ENCODE measurements at regions not wholly inside any gene's neighbourhood (a gene's known extent, or its start where the extent isn't known, plus 50 kb on each side); places are given as distances from the start of the nearest gene placed in this dataset.

DNA sequence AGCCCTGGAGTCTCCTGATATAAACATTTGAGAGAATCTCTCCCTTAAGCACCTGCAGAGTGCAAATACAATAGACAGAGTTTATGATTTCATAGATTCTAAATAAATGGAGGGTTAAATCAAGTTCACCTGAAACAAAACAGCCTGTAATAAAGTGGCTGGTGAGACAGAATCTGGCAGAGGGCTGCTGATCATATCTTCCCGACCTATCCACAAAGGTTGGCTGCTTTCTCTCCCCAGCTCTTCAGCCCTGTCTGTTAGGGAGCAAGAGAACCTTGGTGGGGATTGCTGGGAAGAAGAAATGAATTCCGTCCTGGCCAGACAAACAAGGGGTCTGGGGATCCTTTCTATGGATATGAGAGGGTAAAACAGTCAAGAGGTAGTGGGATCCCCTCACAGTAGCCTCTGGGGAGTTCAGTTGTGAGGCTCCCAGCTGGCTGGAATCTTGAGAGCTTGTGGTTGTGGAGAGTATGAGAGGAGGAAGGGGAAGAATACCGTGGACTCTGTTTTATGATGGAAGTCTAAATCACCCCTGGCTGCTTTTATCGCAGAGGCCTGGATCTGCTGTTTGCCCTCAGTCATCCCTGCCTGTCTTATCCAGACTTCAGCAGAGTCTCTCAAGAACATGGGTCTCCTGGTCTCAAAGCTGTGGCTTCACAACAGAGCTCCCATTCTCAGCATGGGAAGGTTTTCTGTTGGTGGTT is 451.3 kb downstream of the NTRK3 start:
- DNase-seq, result no peak

DNA sequence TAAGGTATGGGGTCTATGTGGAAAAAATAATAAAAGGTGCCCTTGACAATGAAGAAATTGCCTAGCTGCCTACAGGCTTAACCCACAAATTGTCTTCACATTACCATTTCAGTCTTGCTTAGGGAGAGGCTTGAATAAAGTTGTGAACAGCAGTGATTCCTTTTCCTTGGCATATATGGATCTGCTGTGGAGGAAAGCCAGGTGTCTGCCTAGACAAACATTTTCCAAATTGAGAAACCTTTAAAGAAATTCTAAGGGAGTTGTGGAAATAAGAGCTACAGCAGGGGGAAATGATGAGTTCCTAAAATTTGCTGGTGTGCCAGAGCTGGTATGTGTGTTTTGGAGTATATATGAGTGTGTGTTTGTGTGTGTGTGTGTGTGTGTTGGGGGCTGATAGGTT is 452.1 kb downstream of the NTRK3 start:
- no peak for DNase-seq

- no peak for DNase-seq
Measured at GRCh38 chr15:87799838-87800237, 456.7 kb downstream of the NTRK3 start.

DNA sequence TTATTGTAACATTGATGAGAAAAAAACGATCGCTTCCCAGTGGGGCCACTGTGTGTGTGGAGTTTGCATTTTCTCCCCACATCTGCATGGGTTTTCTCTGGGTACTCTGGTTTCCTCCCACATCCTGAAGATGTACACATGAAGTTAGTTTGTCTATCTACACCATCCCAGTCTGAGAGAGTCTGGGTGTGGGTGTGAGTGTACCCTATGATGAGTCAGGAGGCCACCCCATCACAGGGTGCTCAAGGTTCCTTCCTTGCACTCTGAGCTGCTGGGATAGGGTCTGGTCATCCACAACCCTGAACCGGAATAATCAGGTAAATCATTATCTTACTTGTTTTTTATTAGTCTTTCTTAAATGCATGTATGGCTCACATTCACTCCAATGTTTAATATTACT is 457.1 kb downstream of the NTRK3 start:
- DNase-seq, result no peak

DNA sequence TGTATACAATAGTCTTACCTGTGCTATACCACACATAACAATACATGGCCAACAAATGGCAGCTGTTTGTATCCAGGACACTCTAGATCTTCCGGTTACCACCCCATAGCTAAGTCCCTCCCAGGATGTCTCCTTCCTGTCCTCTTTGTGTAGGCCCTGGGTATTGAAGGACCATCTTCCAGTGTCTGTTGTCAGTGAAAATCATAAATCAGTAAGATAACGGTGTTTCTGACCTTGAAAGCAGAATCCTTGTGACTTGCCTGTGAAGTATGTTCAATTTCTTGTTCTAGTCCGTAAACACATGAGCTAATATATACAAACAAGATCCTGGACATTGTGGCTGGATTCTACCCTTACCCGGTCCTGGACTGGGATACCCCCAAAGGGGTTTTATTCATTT is 462.8 kb downstream of the NTRK3 start:
- no peak for DNase-seq

GRCh38 chr15:87792250-87793040 is 464.1 kb downstream of the NTRK3 start:
- peak; percentile 5 for DNase-seq

GRCh38 chr15:87781959-87782625 is 474.4 kb downstream of the NTRK3 start:
- DNase-seq, result no peak

GRCh38 chr15:87779746-87780145 is 476.8 kb downstream of the NTRK3 start:
- no peak for DNase-seq

DNA sequence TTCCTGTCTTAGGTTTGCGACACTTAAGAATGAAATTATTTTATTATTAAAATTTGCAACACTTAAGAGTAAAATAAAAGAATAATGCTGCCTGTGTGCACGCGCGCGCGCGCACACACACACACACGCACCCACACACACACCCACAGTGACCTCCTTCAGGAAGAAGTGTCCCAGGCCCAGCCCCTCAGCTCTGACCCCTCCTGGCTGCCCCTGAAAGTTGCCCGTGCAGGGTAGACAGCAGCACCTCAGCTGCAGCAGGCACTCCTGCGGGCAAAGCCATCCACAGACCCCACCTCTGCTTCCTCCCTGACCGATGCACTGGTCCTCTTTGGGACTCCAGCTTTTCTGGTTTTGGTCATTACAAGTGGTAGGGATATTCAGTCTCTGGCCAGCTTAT is 478.2 kb downstream of the NTRK3 start:
- no peak for DNase-seq

DNA sequence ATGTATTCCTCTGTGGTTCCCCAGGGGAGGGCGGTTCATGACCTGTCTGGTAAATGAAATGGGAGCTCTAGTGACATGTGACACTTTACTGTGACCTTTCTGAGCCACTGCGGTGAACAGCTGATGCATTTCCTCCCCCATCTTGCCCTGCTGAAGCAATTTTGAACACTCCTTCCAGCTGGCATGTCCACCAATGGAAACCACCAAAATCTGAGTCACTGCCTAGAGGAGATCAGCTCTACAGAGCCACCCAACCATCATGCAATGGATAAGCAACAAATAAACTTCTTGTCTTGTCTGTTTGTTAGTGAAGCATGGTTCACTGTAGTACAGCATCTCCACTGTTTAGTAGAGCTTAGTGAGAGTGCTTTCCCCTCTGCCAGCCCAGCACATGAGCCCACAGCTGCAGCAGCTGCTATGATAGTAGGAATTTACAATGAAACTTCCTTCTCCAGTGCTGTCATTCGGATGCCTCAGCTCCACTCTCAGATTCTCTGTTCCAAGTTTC is 479.4 kb downstream of the NTRK3 start:
- DNase-seq, result peak; percentile 86

- no peak for DNase-seq
Measured at GRCh38 chr15:87767516-87767915, 489.0 kb downstream of the NTRK3 start.

DNA sequence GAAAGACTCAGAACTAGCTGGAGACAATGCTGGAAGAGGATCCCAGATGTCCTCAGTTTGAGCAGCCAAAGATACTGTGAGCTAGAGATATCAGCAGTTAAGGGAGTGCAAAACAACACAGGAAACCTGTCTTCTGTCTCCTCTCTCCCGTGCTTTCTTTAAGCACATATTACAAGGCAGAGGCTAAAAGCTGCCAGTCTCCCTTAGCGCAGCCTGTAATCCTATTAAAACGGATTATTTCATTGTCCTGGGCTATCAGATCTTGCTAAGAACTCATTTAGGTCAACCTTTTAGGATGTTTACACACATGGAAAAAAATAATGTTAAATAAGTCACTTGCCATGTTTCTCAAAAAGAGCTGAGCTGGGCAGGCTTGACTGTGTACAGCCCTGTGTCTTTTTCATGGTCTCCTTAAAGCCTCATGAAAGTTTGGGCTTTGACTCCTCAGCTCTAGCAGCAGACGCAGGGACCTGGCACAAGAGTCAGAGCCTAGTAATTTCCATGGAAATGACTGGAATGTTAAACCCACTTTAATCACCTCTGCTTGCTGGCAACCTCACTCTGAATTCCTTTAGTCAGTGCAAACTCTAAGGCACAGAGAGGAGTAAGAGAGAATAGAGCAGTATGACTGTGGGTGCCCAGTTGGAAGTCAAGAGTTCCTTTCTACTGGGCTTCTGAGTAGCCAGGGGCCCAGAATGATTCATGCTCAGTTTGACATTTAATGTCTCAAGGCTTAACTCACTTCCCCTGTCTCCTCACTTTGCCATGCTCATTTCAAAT is 491.9 kb downstream of the NTRK3 start:
- DNase-seq, result peak; percentile 88

DNA sequence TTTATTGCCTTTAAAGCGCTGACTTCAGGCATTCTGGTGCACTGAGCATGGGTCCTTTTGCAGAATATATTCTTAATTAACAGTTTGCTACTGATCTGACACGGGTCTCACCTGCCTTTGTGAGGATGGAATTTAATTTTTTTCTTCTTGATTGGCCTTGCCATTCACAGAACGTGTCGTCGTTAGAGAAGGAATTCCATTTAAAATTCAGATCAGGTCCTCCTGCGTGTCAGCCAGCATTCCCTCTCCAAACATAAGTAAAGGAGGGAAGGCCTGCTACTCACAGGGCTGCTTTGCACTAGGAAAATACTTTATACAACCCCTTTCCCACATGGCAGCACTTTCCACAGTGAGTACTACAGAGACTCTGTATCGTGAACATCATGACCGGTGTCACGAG is 492.7 kb downstream of the NTRK3 start:
- DNase-seq, result no peak

DNA sequence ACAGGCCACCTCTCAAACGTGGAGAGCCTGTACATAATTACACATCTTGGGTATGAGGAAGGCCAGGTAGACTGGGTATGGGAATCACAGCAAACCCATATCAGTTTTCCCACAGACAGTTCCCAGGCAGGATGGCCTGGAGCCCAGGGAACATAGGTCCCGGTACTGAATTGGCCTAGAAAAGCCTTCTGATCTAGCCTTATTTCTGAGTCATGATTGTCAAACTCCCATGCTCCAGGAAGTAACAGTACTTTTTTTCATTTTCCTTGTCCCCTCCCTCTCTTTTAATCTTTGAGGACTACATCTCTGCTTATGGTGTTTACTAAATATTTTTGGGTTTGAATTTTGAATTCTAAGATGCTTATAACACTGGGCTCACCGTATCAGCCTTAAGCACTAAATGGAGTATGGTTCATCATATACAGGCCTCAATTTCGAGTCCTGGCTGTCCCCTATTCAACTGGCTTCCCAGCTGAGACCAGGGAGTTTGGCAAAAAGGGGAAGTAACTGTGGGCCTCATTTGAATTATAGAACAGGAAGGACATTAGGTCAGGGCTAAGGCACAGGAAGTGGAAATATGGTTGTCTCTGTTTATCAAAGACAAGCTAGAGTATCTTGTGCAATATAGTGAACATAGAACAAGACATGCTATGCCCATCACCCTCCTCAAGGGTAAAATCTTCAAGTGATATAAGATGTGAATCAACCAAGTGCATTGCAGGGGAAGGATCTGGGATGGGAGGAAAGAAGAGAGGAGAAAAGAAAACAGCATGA is 494.6 kb downstream of the NTRK3 start:
- DNase-seq, result no peak

DNA sequence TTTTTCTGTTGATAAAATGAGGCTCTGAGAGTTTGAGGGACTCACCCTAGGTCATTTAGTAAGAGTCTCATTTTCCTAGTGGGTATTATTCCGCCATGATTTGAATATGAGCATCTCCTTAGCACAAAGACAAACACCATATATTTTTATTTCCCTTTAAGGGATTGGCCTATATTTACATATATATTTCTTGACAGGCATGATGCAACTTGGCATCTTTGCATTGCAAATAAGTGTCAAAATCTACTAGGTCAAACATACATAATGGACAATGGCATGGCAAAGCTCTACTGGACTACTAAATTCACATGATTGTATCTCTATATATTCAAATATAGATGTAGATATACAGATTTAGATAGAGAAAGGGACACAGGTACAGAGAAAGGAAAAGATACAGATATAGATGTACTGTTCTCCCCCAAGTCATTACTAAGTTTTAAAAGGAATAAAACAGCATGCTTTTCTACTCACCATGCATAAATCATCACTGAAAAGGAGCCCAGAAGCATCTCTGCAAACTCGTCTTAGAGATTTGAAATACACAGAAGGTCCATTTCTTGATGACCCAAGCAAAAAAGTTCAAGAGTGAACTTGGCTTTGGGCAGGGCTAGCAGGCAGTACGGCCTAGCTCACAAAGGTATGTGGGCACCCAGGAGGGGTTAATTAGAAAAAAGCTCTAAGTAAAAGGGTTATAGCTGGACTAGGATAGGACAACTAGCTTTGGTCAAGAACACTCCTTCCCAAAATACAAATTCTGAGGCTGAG is 495.8 kb downstream of the NTRK3 start:
- no peak for DNase-seq

DNA sequence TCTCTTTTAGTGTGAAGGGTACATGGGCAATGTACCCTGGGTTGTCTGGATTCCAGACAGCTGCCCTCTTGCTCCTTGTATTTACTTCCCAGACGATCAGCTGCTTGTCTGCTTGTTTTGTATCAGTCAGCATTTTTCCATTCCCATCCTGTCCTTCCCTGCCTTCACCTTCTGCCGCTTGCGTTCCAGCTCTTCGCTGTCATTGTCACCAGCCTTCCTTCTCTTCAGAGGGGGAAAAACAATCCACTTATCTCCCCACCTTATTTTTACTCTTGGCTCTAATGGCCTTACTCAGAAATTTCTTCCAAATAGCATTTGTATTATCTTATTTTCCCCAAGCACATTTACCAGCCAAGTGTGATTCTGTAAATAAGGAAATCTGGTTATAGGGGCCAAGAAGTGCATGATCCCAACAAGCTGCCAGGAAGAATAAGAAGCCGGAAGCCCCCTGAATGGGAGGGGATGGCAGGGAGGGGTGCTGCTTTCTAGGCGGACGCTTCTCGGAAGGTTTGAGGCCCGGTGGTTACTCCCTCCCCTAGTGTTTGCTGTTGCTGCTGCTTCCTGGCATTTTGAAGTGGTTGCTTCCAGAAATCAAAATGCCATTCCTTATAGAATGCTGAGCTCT is 497.6 kb downstream of the NTRK3 start:
- DNase-seq, result no peak

GRCh38 chr15:87757084-87757483 is 499.5 kb downstream of the NTRK3 start:
- DNase-seq, result no peak

DNA sequence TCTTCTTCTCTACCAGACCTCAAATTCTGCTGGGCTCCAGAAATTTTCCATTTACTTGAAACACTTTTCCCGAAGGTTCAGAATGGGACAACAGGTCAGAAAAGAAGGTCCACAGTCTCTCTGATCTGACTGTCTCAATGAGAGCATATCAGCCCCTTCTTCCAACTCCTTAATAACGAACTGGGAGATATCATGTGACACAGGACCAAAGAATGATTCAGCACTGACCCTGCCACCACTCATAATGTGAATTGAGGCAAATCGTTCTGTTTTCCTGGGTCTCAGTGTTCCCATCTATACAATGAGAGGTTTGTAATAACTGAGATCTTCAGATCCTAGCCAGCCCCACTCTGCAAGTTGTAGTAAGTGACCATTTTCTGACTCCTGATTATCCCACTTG is 500.5 kb downstream of the NTRK3 start:
- no peak for DNase-seq

- DNase-seq, result no peak
Measured at GRCh38 chr15:87755226-87755625, 501.3 kb downstream of the NTRK3 start.

DNA sequence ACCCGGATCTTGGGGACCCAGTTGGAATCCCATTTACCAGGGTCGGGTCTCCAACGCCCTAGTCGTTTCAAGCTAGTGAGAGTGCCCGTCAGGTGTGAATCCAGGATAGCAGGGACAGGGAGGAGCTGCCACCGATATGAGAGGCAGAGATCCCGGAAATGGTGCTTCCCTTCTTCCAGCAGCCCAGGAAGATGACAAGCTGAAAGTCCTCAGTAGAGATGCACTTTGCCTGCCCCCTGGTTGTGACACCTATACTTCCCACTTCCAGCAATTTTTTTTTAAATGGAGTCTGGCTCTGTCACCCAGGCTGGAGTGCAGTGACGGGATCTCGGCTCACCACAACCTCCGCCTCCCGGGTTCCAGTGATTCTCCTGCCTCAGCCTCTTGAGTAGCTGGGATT is 503.0 kb downstream of the NTRK3 start:
- no peak for DNase-seq
